Transverse colon (tissue), 4 donors: ENCODE measurements at regions not wholly inside any gene's neighbourhood (a gene's known extent, or its start where the extent isn't known, plus 50 kb on each side); places are given as distances from the start of the nearest gene placed in this dataset.

ENCODE experiments used
- EP300 ChIP-seq: sonication (generic); formaldehyde crosslinking; IDR thresholded peaks from one replicate; pipeline ENCODE4 v1.6.1; 2017; ENCODE audit warnings: antibody characterized with exemption, low read depth
- POLR2A ChIP-seq: fragments of 450-650 bp; IDR thresholded peaks from one replicate; pipeline ENCODE4 v1.6.1; 2016; ENCODE audit warnings: antibody characterized with exemption, mild to moderate bottlenecking, moderate library complexity
- POLR2AphosphoS5 ChIP-seq, 3 donors: sonication (generic); formaldehyde crosslinking; IDR thresholded peaks; one replicate each; pipeline ENCODE4 v1.6.1; 2016; ENCODE audit warnings: antibody characterized with exemption in 3 of 3
- TF ChIP-seq, protein P1 (sequence below), 5 experiments: fragments of 200-600 bp in 3 of 5; fragments of 450-650 bp in 2 of 5; sonication (generic) in 3 of 5; IDR thresholded peaks; 1 replicate in 2 of 5; 2 replicates in 3 of 5; pipeline ENCODE4 v1.5.1; 2016 to 2017; ENCODE audit warnings: antibody characterized with exemption in 5 of 5, inconsistent platforms in 3 of 5, mild to moderate bottlenecking in 2 of 5, moderate library complexity in 1 of 5

- TF ChIP-seq POLR2AphosphoS5 (IDR thresholded peaks at IDR 0.05) (no peak), POLR2A (no peak), EP300 (no peak)
- TF ChIP-seq, protein P1, sequence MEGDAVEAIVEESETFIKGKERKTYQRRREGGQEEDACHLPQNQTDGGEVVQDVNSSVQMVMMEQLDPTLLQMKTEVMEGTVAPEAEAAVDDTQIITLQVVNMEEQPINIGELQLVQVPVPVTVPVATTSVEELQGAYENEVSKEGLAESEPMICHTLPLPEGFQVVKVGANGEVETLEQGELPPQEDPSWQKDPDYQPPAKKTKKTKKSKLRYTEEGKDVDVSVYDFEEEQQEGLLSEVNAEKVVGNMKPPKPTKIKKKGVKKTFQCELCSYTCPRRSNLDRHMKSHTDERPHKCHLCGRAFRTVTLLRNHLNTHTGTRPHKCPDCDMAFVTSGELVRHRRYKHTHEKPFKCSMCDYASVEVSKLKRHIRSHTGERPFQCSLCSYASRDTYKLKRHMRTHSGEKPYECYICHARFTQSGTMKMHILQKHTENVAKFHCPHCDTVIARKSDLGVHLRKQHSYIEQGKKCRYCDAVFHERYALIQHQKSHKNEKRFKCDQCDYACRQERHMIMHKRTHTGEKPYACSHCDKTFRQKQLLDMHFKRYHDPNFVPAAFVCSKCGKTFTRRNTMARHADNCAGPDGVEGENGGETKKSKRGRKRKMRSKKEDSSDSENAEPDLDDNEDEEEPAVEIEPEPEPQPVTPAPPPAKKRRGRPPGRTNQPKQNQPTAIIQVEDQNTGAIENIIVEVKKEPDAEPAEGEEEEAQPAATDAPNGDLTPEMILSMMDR (IDR thresholded peaks at IDR 0.05), result no peak
Measured at GRCh38 chr2:144704709-144705095, 184.8 kb upstream of the ZEB2 start.
